ENCODE measurements at regions not wholly inside any gene's neighbourhood (a gene's known extent, or its start where the extent isn't known, plus 50 kb on each side); places are given as distances from the start of the nearest gene placed in this dataset.
A peak's percentile ranks its signal among the peaks of the same experiment; 100 is the strongest.

- Histone ChIP-seq H3K36me3 (ENCODE audit: control insufficient read depth, insufficient read depth, low read length) (no peaks in the 10 kb centered on the region), H3K27me3 (ENCODE audit: control insufficient read depth, insufficient read depth, low read length) (no peaks in the 10 kb centered on the region), H3K9me3 (ENCODE audit: control insufficient read depth, insufficient read depth, low read depth, low read length) (no peaks in the 10 kb centered on the region), H3K27ac (ENCODE audit: low read length) (no peak overlapping the region), H3K4me3 (ENCODE audit: low read depth in 2 of 2, low read length in 2 of 2) (no peak overlapping the region), H3K4me1 (ENCODE audit: control insufficient read depth, insufficient read depth, low read length) (no peaks in the 10 kb centered on the region)
- TF ChIP-seq, protein P1, sequence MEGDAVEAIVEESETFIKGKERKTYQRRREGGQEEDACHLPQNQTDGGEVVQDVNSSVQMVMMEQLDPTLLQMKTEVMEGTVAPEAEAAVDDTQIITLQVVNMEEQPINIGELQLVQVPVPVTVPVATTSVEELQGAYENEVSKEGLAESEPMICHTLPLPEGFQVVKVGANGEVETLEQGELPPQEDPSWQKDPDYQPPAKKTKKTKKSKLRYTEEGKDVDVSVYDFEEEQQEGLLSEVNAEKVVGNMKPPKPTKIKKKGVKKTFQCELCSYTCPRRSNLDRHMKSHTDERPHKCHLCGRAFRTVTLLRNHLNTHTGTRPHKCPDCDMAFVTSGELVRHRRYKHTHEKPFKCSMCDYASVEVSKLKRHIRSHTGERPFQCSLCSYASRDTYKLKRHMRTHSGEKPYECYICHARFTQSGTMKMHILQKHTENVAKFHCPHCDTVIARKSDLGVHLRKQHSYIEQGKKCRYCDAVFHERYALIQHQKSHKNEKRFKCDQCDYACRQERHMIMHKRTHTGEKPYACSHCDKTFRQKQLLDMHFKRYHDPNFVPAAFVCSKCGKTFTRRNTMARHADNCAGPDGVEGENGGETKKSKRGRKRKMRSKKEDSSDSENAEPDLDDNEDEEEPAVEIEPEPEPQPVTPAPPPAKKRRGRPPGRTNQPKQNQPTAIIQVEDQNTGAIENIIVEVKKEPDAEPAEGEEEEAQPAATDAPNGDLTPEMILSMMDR (IDR thresholded peaks at IDR 0.05): peak; percentile 81
- no peak for TF ChIP-seq SIN3A (IDR thresholded peaks at IDR 0.05; ENCODE audit: borderline replicate concordance, insufficient read depth, low read depth, low read length)
- DNase-seq (ENCODE audit: low read depth, low spot score): peak; percentile 52
- intact Hi-C loops (cut with micrococcal nuclease; ENCODE audit: unreplicated experiment) (loop anchor here (2.0 to 10.0 kb wide), 3 partner anchors 283 to 1211 kb away; no protein-coding TSS in a partner anchor), in situ Hi-C loops (cut with HindIII; ENCODE audit: low pct_unique_long_range_greater_than_20kb, low sequenced_read_pairs) (no loop called here)
- BruUV-seq (replicated peaks): no TSS peak
- CTCF ChIA-PET: no interaction called here
- POLR2A ChIA-PET: no interaction called here
- ATAC-seq: peak; percentile 93
Measured at GRCh38 chr5:82351754-82352145, 73.6 kb upstream of the RPS23 start.

DNA sequence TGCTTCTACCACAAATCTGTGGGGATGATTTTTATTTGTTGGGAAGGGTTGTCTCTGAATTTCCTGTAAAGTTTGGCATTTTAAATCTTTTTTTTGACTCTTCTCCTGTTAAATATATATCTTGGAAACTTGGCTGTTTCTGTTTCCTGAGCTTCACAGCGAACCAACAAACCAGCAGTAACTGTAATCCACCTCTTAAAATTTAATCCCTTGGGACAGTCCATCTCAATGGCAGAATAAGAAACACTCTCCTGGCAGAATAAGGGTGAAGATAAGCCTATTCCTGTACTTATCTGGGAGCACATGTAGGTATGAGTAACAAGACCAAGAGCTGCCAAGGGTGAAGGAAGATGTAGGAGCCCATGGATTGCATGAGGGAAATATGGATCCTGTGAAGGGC is 73.1 kb upstream of the RPS23 start:
- TF ChIP-seq TCF7L2 (IDR thresholded peaks at IDR 0.05; ENCODE audit: low read depth, low read length): no peak
- TF ChIP-seq, protein P2, sequence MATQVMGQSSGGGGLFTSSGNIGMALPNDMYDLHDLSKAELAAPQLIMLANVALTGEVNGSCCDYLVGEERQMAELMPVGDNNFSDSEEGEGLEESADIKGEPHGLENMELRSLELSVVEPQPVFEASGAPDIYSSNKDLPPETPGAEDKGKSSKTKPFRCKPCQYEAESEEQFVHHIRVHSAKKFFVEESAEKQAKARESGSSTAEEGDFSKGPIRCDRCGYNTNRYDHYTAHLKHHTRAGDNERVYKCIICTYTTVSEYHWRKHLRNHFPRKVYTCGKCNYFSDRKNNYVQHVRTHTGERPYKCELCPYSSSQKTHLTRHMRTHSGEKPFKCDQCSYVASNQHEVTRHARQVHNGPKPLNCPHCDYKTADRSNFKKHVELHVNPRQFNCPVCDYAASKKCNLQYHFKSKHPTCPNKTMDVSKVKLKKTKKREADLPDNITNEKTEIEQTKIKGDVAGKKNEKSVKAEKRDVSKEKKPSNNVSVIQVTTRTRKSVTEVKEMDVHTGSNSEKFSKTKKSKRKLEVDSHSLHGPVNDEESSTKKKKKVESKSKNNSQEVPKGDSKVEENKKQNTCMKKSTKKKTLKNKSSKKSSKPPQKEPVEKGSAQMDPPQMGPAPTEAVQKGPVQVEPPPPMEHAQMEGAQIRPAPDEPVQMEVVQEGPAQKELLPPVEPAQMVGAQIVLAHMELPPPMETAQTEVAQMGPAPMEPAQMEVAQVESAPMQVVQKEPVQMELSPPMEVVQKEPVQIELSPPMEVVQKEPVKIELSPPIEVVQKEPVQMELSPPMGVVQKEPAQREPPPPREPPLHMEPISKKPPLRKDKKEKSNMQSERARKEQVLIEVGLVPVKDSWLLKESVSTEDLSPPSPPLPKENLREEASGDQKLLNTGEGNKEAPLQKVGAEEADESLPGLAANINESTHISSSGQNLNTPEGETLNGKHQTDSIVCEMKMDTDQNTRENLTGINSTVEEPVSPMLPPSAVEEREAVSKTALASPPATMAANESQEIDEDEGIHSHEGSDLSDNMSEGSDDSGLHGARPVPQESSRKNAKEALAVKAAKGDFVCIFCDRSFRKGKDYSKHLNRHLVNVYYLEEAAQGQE (IDR thresholded peaks at IDR 0.05; ENCODE audit: insufficient read depth in 1 of 2, low read depth in 2 of 2, low read length in 1 of 2): no peak
- no peak for TF ChIP-seq POLR2AphosphoS5 (IDR thresholded peaks at IDR 0.05; ENCODE audit: low read depth, low read length)
- TF ChIP-seq, protein P1 (IDR thresholded peaks at IDR 0.05): no peak
- TF ChIP-seq SIN3A (IDR thresholded peaks at IDR 0.05; ENCODE audit: borderline replicate concordance, insufficient read depth, low read depth, low read length): no peak
- CTCF ChIA-PET: no interaction called here
- no peaks in the 10 kb centered on the region for H3K36me3 ChIP-seq (ENCODE audit: control insufficient read depth, insufficient read depth, low read length)
- H3K27ac ChIP-seq (ENCODE audit: low read length): no peak overlapping the region
- no peak for DNase-seq (ENCODE audit: low read depth, low spot score)
- no TSS peak for BruUV-seq (replicated peaks)
- no peak for ATAC-seq
- H3K9me3 ChIP-seq (ENCODE audit: control insufficient read depth, insufficient read depth, low read depth, low read length): no peaks in the 10 kb centered on the region
- intact Hi-C loops (cut with micrococcal nuclease; ENCODE audit: unreplicated experiment) (loop anchor here (2.0 to 10.0 kb wide), 3 partner anchors 284 to 1211 kb away; no protein-coding TSS in a partner anchor), in situ Hi-C loops (cut with HindIII; ENCODE audit: low pct_unique_long_range_greater_than_20kb, low sequenced_read_pairs) (no loop called here)
- no peak overlapping the region for H3K4me3 ChIP-seq (ENCODE audit: low read depth in 2 of 2, low read length in 2 of 2)
- POLR2A ChIA-PET: no interaction called here
- H3K27me3 ChIP-seq (ENCODE audit: control insufficient read depth, insufficient read depth, low read length): no peaks in the 10 kb centered on the region
- H3K4me1 ChIP-seq (ENCODE audit: control insufficient read depth, insufficient read depth, low read length): no peaks in the 10 kb centered on the region
